GM18861 (cell line): ENCODE measurements at regions not wholly inside any gene's neighbourhood (a gene's known extent, or its start where the extent isn't known, plus 50 kb on each side); places are given as distances from the start of the nearest gene placed in this dataset.

ENCODE experiments used
- ATAC-seq: cut with Tn5 transposase; IDR thresholded peaks from one replicate; pipeline ENCODE4 v1.9.1; 2021; ENCODE audit not compliant: unreplicated experiment

DNA sequence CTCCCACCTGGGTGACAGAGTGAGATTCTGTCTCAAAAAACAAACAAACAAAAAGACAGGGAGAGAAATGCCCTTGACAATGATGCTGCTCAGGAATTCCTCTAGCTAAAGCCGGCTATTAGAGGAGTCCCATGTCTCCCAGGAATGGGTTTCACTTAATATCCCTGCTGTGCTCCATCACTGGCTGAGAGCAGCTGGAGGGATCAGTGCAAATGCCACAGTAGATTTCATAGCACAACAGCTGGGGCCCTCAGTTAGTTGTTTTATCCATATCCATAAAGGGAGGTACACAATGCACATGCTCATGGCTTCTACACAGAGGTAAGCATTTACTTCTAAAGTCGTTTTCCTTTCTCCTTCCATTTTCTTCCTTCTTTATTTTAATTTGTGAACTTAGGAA is 742.0 kb upstream of the POU3F2 start:
- ATAC-seq: no peak

- no peak for ATAC-seq
Observed at GRCh38 chr6:98094696-98095095, 739.7 kb upstream of the POU3F2 start.

DNA sequence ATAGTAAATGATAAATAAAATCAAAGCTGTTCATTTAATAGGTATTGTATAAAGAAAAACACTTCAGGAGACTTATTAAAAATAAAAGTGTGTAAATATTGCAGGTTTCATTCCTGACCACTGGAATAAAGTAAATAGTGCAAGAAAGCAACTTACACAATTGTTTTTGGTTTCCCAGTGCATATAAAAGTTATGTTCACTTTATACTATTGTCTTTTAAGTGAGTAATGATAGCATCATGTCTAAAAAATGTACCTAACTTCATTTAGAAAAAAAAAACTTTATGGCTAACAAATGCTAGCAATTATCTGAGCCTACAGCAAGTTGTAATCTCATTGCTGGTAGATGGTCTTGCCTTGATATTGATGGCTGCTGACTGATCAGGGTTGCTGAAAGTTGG is 726.6 kb upstream of the POU3F2 start:
- no peak for ATAC-seq

- ATAC-seq: no peak
Observed at GRCh38 chr6:98116455-98116854, 717.9 kb upstream of the POU3F2 start.

DNA sequence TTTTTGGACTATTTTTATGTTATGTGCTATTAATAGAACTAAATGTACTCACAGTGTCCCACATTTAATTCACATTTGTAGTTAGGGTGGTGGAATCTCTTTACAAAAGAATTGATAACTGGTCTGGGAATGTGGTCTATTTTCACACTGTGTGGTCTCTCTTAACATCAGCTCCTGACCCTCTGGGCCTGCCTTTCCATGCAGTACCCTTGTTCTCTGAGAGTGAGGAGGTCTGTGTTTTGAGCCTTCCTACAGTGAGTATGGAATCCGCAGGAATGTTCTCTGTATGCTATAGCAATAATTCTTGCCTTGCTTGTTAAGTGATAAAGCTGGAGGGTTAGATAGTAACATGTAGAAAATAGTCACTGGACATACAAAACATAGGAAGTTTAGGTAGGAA is 717.3 kb upstream of the POU3F2 start:
- ATAC-seq: no peak

DNA sequence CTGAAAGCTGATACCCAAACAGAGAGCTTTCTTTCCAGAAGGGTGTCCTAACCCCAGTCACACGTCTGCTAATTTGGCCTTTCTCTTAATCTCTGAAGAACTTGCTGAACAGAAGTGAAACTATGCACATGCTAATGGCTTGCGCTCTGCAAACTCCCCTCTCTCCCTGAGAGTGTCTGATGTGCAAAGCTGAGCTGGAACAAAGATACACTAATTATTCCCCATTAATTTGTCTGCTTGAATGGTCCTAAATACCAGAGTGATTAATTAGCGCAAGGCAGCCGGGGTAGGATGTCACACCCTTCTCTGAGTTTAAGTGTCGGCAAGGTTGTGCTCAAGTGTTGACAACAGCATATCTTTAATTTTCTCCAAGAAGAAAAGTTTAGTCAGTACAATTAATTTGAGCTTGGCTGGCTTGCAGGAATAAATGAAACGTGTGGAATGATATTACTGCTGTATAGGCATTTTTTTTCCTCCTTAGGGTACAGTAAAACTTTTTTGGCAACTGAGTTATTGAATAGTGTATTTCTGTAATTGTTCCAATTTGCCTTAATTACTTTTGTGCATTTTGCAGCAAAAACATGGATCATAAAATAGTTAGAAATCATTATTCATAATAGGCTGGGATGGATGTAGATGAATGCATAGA is 715.9 kb upstream of the POU3F2 start:
- ATAC-seq: no peak

DNA sequence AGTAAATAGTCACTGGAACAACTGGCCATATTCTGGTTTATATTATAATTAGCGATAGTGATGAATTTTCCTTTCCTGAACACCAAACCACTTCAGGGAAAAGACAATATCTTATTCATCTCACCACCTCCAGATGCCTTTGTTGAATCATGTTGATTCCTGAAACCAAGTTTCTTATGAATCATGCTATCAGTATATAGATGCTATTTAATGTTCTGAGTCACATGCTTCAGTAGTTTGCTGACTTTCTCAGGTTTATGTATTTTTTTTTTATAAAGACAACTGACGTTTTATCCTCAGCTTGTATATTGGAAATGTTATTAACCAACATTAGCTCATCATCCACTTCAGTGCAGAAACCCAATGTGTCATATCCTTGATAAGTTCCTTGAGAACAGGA is 710.2 kb upstream of the POU3F2 start:
- no peak for ATAC-seq

GRCh38 chr6:98131290-98131990 is 702.9 kb upstream of the POU3F2 start:
- ATAC-seq: no peak

DNA sequence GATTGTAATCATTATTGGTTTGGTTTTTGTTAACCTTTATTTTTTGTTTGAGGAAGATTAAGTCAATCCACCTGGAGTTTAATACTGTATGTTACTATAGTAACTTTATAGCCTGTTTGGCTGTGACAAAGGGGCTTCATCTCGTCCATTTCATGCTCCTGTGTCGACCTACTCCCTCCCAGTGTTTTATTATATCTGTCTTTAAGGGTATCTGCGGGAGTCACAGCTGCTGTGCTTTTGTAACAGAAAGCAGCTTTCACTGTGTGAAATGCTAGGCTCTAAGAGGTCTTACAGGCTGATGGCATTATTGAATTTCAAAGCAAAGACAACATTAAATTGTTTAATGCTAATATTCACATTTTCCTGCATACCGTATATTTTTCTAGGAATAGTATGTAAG is 698.0 kb upstream of the POU3F2 start:
- no peak for ATAC-seq

DNA sequence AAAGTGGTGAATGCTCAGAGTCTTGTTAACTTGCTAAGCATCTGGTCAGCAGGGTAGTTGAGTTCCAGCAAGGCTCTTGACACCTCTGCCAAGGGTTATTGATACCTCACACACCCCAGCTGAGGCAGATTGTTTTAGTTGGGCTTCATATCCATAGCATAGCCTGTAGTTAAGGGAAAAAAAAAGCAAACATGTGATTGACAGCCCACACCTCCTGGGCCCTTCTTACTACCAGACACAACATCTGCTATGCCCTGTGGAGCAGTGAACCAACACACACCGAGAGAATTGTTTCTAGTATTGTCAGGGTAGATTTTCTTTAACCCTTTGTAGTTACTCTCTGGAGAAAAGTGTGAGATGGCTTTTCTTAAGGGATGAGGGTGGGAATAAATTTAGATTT is 697.0 kb upstream of the POU3F2 start:
- no peak for ATAC-seq

- no peak for ATAC-seq
Observed at GRCh38 chr6:98142839-98143238, 691.5 kb upstream of the POU3F2 start.

GRCh38 chr6:98146656-98147055 is 687.7 kb upstream of the POU3F2 start:
- no peak for ATAC-seq

DNA sequence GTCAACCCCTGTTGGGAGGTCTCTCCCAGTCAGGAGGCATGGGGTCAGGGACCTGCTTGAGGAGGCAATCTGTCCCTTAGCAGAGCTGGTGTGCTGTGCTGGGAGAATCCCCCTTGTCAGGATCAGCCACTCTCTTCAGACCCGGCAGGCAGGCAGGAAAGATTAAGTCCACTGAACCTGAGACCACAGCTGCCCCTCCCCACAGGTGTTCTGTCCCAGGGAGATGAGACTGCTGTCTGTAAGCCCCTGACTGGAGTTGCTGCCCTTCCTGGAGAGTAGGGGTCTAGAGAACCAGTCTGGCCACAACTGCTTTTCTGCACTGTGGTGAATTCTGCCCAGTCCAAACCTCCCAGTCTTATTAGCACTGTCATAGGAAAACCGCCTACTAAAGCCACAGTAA is 677.8 kb upstream of the POU3F2 start:
- ATAC-seq: no peak

- ATAC-seq: no peak
Observed at GRCh38 chr6:98179606-98180005, 654.8 kb upstream of the POU3F2 start.

DNA sequence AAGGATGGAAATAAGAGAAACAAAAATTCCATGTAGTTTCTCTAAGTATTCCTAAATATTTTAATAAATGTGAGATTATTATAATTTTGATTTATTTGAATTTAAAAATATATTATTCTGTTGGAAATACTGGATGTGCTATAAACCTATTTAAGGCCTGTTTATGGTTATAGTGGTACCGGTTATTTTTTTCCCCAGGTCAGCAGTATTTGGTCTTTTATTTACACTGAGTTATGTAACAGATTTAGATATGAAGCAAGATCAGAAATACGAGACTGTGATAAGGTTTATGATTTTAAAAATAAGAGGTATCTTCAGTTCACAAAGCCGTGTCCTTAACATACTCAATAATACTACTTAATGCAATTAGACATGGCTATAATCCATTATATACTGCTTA is 634.3 kb upstream of the POU3F2 start:
- ATAC-seq: no peak

DNA sequence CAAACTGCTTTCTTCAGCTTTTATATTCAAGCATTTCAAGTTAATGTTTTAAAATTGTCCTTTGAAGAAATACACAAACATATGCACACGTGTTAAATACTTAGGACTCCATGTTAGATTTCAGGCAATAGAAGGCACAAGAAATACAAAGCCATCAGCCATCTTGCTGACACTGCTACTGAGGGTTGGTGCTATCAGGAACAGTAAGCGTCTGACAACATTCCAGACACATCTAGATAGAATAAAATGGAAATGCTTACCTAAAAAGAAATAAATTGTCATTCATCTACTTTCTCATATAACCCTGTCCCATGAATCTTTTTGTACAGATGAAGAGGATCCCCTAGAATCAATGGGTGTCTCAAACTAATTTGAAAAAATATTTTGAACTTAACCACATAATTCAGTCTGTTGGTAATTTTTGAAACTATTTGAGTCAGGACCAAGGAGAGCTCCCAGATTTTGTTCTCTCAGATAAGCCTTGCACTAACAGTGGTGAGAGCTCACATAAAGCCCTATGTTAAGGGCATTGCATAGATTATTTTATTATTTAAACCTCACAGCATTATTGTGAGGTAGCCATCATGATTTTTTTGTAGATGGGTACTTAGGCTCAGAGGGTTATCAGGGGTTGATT is 631.1 kb upstream of the POU3F2 start:
- no peak for ATAC-seq

GRCh38 chr6:98212468-98212867 is 621.9 kb upstream of the POU3F2 start:
- ATAC-seq: no peak

DNA sequence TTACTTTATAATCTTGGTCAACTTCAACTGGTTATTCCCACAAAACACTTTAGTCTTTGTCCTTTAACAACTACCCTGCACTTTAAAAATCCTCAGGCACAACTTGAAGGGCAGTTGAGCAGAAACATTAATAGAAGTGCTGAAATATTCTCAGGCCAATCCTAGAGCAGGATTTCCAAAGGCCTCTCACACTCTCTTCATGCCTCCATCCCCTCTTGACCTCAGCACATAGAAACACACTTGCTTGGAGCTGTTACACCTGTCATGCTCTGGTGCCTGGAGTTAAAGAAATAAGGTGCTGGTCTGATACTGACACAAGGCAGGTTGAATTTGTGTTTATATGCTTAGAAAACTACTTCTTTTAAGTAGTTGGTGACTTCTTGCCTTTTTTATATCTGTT is 618.8 kb upstream of the POU3F2 start:
- ATAC-seq: no peak

DNA sequence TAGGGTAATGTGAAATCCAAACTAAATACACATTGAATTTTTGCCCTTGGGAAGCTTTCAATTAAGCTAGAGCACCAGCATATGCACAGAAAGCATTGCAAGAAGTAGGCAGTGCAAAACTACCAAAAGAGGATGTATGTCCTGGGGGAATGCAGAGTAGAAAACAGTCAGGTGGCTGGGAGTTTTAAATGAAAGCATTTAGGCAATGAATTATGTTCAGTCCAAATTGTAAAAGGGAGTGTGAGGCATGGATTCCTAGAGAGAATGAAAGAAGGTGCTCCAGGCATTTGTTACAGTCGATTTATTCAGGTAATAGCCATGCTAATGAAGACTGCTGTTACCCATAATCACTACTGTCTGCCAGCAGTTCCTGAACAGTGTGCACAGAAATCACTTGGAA is 604.1 kb upstream of the POU3F2 start:
- no peak for ATAC-seq

- no peak for ATAC-seq
Observed at GRCh38 chr6:98239057-98239456, 595.3 kb upstream of the POU3F2 start.

GRCh38 chr6:98241630-98242029 is 592.7 kb upstream of the POU3F2 start:
- ATAC-seq: no peak

DNA sequence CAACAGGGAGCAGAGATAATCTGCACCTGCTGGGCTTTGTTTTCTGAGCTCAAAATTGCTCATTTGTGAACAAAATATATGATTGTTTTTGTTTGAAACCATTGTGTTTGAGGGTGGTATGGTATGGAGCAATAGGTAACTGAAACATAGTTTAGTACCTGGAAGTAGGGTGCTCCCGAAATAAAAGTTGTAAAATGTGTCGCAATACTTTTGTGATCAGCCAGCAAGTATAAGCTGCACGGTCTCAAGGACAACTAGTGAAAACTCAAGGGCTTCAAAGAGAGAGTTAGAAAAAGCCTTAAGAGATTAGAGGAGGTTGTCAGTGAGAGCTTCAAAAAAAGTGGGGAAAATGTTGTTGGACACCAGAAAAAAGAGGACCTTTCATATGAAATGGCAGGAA is 579.8 kb upstream of the POU3F2 start:
- no peak for ATAC-seq

DNA sequence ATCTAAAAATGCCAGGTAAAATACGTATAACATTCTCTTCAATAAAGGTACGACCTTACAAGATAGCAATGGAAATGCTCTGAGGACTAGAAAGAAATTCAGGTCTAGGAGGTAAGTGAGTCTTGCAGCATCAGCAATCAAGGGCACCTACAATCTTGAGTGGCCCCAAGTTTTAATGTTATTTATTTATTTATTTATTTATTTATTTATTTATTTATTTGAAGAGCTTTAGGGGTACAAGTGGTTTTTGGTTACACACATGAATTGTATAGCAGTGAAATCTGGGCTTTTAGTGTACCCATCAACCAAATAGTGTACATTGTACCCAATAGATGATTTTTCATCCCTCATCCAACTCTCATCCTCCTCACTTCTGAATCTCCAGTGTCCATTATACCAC is 574.0 kb upstream of the POU3F2 start:
- no peak for ATAC-seq
